Retinal pigment epithelial cell (primary cell): ENCODE measurements at regions not wholly inside any gene's neighbourhood (a gene's known extent, or its start where the extent isn't known, plus 50 kb on each side); places are given as distances from the start of the nearest gene placed in this dataset.

ENCODE experiments used
- DNase-seq: peaks from one replicate; pipeline ENCODE4 v3.0.0-alpha.2; 2010; ENCODE audit warnings: low read depth
- H3K4me3 ChIP-seq: 2 replicates; pipeline ENCODE4 v1.5.1; 2011; ENCODE audit warnings: mild to moderate bottlenecking, low read length, control low read depth, moderate library complexity
- CTCF ChIP-seq: conservative IDR thresholded peaks from 2 replicates; pipeline ENCODE4 v1.5.1; 2011; ENCODE audit warnings: low read depth, low read length, control low read depth, inconsistent platforms

DNA sequence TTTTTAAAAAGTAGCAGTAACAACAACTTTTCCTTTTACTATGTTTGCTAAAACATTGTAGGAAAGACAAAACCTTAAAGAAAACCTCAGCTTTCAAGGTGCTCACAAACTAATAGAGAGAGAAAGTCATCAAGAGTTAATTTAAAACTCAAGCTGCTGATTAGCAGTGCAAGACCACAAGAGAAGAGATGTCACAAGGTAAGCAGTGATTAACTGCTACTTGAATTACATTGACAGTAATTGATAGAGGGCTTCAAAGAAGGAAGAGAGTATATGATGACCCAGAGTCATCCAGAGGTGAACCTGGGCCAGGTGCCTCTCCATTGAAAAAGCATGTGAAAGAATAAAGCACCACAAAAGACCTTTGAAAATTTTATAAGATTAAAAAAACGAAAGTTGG, 939.6 kb upstream of the CNTNAP5 start:
- DNase-seq: no peak
- TF ChIP-seq CTCF: no peak

DNA sequence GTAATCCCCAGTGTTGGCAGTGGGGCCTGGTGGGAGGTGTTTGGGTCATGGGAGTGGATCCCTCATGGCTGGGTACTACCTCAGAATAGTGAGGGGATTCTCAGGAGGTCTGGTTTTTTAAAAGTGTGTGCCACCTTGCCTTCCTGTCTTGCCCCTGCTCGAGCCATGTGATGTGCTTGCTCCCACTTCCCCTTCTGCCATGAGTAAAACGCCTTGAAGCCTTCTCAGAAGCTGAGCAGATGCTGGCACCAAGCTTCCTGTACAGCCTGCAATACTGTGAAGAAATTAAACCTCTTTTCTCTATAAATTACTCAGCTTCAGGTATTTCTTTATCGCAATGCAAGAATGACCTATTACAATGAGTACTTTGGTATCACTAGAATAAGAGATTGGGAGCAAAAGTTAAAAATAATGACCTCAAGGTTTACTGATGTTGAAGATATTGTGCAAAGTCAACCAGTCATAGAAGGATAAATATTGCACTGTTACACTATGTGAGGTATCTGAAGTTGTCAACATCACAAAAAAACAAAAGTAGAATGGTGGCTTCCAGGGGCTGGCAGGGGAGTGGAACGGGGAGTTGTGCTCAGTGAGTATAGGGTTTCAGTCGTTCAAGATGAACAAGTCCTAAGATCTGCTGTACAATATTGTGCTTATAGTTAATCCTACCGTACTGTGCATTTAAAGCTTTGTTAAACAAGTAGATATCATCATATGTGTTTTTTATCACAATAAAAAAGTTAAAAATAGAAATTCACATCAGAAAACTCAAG, 938.3 kb upstream of the CNTNAP5 start:
- no peak overlapping the region for H3K4me3 ChIP-seq
- no peak for TF ChIP-seq CTCF
- DNase-seq: no peak

More for the DNA sequence above, 939.6 kb upstream of the CNTNAP5 start:
- H3K4me3 ChIP-seq: no peak overlapping the region

DNA sequence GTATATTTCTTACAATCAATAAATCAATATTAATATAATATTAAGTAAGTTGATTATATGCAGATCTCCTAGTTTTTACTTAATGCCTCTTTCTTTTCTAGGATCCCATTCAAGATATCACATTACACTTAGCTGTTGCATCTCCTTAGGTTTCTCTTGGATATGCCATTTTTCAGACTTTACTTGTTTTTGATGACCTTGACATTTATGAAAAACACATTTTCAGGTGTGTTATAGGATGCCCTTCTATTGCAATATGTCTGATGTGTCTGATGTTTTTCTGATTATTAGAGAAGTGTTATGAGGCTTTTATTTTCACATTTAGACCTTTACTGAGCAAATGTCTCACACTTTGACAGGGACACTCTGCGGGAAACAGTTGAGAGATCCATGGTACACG, 933.6 kb upstream of the CNTNAP5 start:
- no peak for TF ChIP-seq CTCF
- no peak for DNase-seq
- H3K4me3 ChIP-seq: no peak overlapping the region

DNA sequence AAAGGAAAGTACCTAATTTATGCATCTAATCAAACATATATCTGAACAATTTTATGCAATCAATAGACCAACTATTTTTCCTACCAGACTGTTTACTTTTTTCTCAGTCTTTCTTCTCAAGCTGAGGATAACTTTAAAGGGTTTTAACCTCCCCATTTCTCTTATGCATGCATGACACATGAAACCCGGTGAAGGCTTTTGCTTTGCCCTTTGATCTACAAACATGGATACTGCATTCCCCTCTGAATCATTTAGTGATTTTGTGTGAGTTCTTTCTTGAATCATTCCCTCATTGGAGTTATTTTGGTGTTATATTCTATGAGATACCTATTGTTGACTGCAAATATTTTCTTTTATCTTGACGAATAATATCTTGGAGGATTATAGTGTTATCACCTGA, 931.9 kb upstream of the CNTNAP5 start:
- H3K4me3 ChIP-seq: no peak overlapping the region
- TF ChIP-seq CTCF: no peak
- no peak for DNase-seq

- no peak for DNase-seq
- TF ChIP-seq CTCF: no peak
- no peak overlapping the region for H3K4me3 ChIP-seq
Measured at GRCh38 chr2:123095219-123095835, 929.8 kb upstream of the CNTNAP5 start.

DNA sequence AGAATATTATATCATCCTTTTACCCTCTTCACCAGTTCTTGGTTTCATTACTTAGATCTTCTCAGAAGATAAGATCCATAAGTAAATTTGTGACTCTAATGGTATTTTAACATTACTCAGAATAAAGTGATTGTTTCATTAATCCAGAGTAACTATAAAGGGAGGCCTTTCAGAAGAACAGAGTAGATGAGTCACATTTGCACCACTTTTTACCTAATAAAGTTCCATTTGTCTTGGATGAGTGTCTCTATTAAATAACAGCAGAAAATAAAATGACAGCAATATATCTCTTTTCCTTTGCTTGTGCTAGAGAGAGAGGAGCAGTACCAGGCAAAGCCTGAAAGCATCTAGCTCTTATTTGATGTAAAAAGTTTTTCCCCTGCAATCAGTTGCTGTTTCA, 926.5 kb upstream of the CNTNAP5 start:
- DNase-seq: no peak
- H3K4me3 ChIP-seq: no peak overlapping the region
- no peak for TF ChIP-seq CTCF

- DNase-seq: no peak
- no peak for TF ChIP-seq CTCF
- H3K4me3 ChIP-seq: no peak overlapping the region
Measured at GRCh38 chr2:123101434-123101833, 923.7 kb upstream of the CNTNAP5 start.
